Upper lobe of right lung (tissue), 1 donor: ENCODE measurements at regions not wholly inside any gene's neighbourhood (a gene's known extent, or its start where the extent isn't known, plus 50 kb on each side); places are given as distances from the start of the nearest gene placed in this dataset.

ENCODE experiments used
- ATAC-seq: fragments of 200-7000 bp; cut with Tn5 transposase; one replicate; pipeline ENCODE4 v1.9.1; 2020; ENCODE audit warnings: mild to moderate bottlenecking, moderate library complexity
- DNase-seq: peaks from one replicate; pipeline ENCODE4 v3.0.0-alpha.2; 2020
- H3K27ac ChIP-seq: fragments of 200-600 bp; one replicate; pipeline ENCODE4 v1.8.0; 2022
- H3K27me3 ChIP-seq: fragments of 200-600 bp; one replicate; pipeline ENCODE4 v1.8.0; 2022; ENCODE audit warnings: mild to moderate bottlenecking
- H3K36me3 ChIP-seq: fragments of 200-600 bp; one replicate; pipeline ENCODE4 v1.8.0; 2022
- H3K4me1 ChIP-seq: fragments of 200-600 bp; one replicate; pipeline ENCODE4 v1.8.0; 2022
- H3K4me3 ChIP-seq: fragments of 200-600 bp; one replicate; pipeline ENCODE4 v1.8.0; 2022; ENCODE audit warnings: mild to moderate bottlenecking
- H3K9me3 ChIP-seq: fragments of 200-600 bp; one replicate; pipeline ENCODE4 v1.8.0; 2022
- intact Hi-C: fragments of 100-400 bp; cut with DNase I; formaldehyde crosslinking; loops from one replicate; pipeline ENCODE4 v1.11.0; 2022
- TF ChIP-seq, protein P1 (sequence below): fragments of 200-600 bp; IDR thresholded peaks from one replicate; pipeline ENCODE4 v1.8.0; 2022; ENCODE audit warnings: antibody characterized with exemption
- donor health status: DM: no; HTN: yes; CAD: no; lungs with severe emphysema.

DNA sequence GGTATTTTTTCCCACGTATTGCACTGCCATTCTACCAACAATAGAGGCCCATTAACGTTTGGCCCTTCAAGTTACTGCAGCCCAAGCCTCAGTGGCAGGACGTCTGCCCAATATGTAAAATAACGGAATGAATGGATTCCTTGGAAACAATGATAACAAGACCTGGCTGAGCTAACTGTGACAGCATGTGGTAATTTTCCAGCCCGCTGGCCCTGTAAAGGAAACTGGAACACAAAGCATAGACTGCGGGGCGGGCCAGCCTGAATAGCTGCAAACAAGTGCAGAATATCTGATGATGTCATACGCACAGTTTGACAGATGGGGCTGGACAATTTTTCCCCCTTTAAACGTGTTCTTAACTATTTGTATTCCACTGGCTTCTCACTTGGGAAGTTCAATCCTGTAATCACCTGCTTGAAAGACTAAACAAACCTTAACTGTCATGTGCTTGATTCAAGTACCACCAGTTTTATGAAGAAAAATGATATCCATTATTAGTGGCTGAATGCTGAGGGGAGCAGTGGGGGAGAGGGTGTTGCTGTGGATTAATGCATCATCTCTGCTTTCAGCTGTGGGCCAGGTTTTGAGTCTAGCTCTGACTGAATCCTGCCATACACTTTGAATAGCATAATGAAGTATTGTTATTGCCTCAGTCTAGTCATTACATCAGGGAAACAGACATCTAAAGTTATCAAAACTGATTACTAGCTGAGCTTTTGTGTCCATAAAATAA lies 323.9 kb downstream of the TMEM161B start:
- no peaks in the 10 kb centered on the region for H3K36me3 ChIP-seq
- H3K27me3 ChIP-seq: no peaks in the 10 kb centered on the region
- DNase-seq: no peak
- no peak overlapping the region for H3K4me3 ChIP-seq
- no peaks in the 10 kb centered on the region for H3K9me3 ChIP-seq
- no peak overlapping the region for H3K27ac ChIP-seq
- intact Hi-C loops: no loop called here
- H3K4me1 ChIP-seq: no peaks in the 10 kb centered on the region
- TF ChIP-seq, protein P1, sequence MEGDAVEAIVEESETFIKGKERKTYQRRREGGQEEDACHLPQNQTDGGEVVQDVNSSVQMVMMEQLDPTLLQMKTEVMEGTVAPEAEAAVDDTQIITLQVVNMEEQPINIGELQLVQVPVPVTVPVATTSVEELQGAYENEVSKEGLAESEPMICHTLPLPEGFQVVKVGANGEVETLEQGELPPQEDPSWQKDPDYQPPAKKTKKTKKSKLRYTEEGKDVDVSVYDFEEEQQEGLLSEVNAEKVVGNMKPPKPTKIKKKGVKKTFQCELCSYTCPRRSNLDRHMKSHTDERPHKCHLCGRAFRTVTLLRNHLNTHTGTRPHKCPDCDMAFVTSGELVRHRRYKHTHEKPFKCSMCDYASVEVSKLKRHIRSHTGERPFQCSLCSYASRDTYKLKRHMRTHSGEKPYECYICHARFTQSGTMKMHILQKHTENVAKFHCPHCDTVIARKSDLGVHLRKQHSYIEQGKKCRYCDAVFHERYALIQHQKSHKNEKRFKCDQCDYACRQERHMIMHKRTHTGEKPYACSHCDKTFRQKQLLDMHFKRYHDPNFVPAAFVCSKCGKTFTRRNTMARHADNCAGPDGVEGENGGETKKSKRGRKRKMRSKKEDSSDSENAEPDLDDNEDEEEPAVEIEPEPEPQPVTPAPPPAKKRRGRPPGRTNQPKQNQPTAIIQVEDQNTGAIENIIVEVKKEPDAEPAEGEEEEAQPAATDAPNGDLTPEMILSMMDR: no peak
- no peak for ATAC-seq

DNA sequence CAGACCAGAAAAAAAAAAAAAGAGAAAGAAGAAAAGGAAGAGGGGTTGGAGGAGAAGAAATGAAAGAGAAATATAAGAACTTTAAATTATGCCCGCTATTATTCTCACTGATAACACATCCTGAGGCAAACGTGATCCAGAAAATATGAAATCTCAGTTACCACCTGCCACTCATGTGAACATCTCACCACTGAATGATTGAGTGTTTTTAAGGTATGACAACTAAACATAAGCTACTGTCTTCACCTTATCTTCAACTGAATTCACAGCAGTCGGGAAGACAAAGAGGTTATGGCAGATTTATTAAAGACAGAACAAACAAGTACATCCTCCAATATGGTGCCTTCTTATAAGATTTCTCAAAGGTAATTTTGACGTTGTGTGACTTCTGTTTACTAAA lies 327.9 kb downstream of the TMEM161B start:
- H3K4me3 ChIP-seq: no peak overlapping the region
- ATAC-seq: no peak

DNA sequence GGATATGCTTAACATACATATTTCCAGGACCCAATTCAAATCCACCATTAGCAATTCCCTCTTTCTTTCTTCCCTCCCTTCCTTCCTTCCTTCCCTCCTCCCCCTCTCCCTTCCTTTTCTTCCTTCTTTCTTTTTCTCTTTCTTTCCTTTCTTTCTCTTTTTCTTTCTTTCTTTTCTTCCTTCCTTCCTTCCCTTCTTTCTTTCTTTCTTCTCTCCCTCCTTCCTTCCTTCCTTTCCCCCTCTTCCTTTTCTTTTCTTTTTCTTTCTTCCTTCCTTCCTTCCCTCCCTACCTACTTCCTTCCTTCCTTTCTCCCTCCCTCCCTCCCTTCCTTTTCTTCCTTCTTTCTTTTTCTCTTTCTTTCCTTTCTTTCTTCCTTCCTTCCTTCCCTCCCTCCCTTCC lies 332.0 kb downstream of the TMEM161B start:
- Histone ChIP-seq H3K36me3 (no peaks in the 10 kb centered on the region), H3K27ac (no peak overlapping the region), H3K4me1 (no peaks in the 10 kb centered on the region), H3K4me3 (no peak overlapping the region), H3K27me3 (no peaks in the 10 kb centered on the region), H3K9me3 (no peaks in the 10 kb centered on the region)
- intact Hi-C loops: no loop called here
- ATAC-seq (no peak), DNase-seq (no peak)
- TF ChIP-seq, protein P1: no peak

More for the DNA sequence above, 327.9 kb downstream of the TMEM161B start:
- intact Hi-C loops: no loop called here
- Histone ChIP-seq H3K4me1 (no peaks in the 10 kb centered on the region), H3K9me3 (no peaks in the 10 kb centered on the region), H3K27ac (no peak overlapping the region), H3K27me3 (no peaks in the 10 kb centered on the region), H3K36me3 (no peaks in the 10 kb centered on the region)
- DNase-seq: no peak
- TF ChIP-seq, protein P1: no peak

DNA sequence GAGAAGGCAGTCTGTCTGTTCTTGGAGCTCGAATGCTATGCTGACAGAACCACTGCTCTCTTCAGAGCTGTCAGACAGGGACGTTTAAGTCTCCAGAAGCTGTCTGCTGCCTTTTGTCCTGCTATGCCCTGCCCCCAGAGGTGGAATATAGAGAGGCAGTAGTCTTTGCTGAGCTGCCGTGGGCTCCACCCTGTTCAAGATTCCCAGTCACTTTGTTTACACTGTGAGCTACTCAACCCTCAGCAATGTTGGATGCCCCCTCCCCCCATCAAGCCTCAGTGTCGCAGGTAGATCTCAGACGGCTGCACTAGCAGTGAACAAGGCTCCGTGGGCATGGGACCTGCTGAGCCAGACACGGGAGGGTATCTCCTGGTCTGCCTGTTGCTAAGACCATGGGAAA lies 344.2 kb downstream of the TMEM161B start:
- Histone ChIP-seq H3K27ac (no peak overlapping the region), H3K9me3 (no peaks in the 10 kb centered on the region), H3K4me1 (no peaks in the 10 kb centered on the region), H3K36me3 (no peaks in the 10 kb centered on the region), H3K4me3 (no peak overlapping the region), H3K27me3 (no peaks in the 10 kb centered on the region)
- ATAC-seq: peak; percentile 25
- no peak for DNase-seq
- TF ChIP-seq, protein P1: no peak
- intact Hi-C loops: no loop called here

DNA sequence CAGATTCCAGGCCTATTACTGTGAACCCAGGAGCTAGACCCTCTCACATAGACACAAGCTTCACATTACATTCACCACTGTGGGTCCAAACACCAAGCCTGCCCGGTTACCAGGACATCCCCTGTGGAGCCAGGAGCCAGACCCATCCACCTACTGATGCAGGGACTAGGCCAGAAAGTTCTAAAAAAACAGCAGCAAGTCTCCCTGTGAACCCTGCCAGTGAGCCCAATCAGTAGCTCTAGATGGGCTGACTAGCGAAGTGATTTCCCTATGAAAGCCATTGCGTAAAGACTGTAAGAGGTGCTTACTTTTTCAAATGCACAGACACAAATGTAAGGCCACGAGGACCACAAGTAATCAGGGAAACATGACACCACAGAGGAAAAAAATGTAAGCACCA lies 352.3 kb downstream of the TMEM161B start:
- Histone ChIP-seq H3K36me3 (no peaks in the 10 kb centered on the region), H3K27ac (no peak overlapping the region), H3K9me3 (no peaks in the 10 kb centered on the region), H3K4me1 (no peaks in the 10 kb centered on the region), H3K27me3 (no peaks in the 10 kb centered on the region), H3K4me3 (no peak overlapping the region)
- intact Hi-C loops: no loop called here
- DNase-seq (no peak), ATAC-seq (no peak)
- TF ChIP-seq, protein P1: no peak

DNA sequence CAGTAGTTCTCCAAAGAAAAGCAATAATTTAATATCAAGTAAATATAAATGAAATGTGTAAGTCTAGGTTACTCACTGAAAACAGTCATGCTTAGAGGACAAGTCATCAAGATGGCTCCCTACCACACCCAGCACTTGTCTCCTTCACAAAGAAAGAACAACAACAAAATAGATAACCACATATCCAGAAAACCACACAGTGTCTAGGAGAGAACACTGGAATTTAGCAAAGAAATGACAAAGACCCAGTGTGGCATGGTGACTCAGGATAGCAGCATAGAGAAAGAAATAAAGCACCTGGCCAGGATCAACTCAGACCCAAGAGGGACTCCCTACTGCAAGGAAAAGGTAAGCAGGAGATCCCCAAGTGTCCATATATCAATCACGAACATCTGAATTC lies 356.2 kb downstream of the TMEM161B start:
- no peaks in the 10 kb centered on the region for H3K4me1 ChIP-seq
- TF ChIP-seq, protein P1: no peak
- H3K36me3 ChIP-seq: no peaks in the 10 kb centered on the region
- DNase-seq (no peak), ATAC-seq (no peak)
- H3K9me3 ChIP-seq: no peaks in the 10 kb centered on the region
- intact Hi-C loops: no loop called here
- no peak overlapping the region for H3K27ac ChIP-seq
- H3K4me3 ChIP-seq: no peak overlapping the region
- no peaks in the 10 kb centered on the region for H3K27me3 ChIP-seq
